HL-60 (cell line): ENCODE measurements at regions not wholly inside any gene's neighbourhood (a gene's known extent, or its start where the extent isn't known, plus 50 kb on each side); places are given as distances from the start of the nearest gene placed in this dataset.

Experiments
- DNase-seq, 2 experiments: peaks; one replicate each; pipeline ENCODE4 v3.0.0-alpha.2; 2010 to 2020; ENCODE audit warnings: low read depth in 1 of 2, low spot score in 1 of 2
- H3K27ac ChIP-seq: fragments of 250-450 bp; sonication (Bioruptor Pico); replicated peaks from 2 replicates; pipeline ENCODE4 v1.5.1; 2020; ENCODE audit warnings: mild to moderate bottlenecking, moderate library complexity
- H3K27me3 ChIP-seq: fragments of 250-450 bp; sonication (Bioruptor Pico); 2 replicates; pipeline ENCODE4 v1.5.1; 2021; ENCODE audit warnings: mild to moderate bottlenecking, moderate library complexity; ENCODE audit not compliant: insufficient read depth, poor library complexity, severe bottlenecking
- H3K4me3 ChIP-seq: replicated peaks from 2 replicates; pipeline ENCODE4 v1.5.1; 2011; ENCODE audit warnings: mild to moderate bottlenecking, control low read depth, low read length; ENCODE audit not compliant: insufficient read depth
- GABPA ChIP-seq: IDR thresholded peaks from 2 replicates; pipeline ENCODE4 v1.6.1; 2012; ENCODE audit warnings: low read depth
- POLR2AphosphoS5 ChIP-seq: IDR thresholded peaks from 2 replicates; pipeline ENCODE4 v1.6.1; 2012; ENCODE audit warnings: low read depth
- SPI1 ChIP-seq: IDR thresholded peaks from 2 replicates; pipeline ENCODE4 v1.6.1; 2012; ENCODE audit warnings: low read depth, mild to moderate bottlenecking, borderline replicate concordance
- TF ChIP-seq, protein P1 (sequence below): IDR thresholded peaks from one replicate; pipeline ENCODE4 v1.5.1; 2011; ENCODE audit warnings: low read length, control low read depth, inconsistent platforms; ENCODE audit not compliant: insufficient read depth
- TF ChIP-seq, protein P2 (sequence below): IDR thresholded peaks from 2 replicates; pipeline ENCODE4 v1.6.1; 2012; ENCODE audit warnings: low read depth; ENCODE audit not compliant: insufficient replicate concordance

DNA sequence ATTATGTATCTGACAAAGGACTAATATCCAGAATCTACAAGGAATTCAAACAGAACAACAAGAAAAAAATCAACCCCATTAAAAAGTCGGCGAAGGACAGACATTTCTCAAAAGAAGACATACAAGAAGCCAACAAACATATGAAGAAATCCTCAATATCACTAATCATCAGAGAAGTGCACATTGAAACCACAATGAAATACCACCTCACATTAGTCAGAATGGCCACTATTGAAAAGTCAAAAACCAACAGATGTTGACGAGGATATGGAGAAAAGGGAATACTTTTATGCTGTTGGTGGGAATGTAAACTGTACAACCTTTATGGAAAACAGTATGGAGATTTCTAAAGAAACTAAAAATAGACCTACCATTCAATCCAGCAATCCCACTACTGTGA is 233.1 kb upstream of the PLSCR5 start:
- no peak for DNase-seq
- no peak for TF ChIP-seq SPI1
- TF ChIP-seq, protein P1, sequence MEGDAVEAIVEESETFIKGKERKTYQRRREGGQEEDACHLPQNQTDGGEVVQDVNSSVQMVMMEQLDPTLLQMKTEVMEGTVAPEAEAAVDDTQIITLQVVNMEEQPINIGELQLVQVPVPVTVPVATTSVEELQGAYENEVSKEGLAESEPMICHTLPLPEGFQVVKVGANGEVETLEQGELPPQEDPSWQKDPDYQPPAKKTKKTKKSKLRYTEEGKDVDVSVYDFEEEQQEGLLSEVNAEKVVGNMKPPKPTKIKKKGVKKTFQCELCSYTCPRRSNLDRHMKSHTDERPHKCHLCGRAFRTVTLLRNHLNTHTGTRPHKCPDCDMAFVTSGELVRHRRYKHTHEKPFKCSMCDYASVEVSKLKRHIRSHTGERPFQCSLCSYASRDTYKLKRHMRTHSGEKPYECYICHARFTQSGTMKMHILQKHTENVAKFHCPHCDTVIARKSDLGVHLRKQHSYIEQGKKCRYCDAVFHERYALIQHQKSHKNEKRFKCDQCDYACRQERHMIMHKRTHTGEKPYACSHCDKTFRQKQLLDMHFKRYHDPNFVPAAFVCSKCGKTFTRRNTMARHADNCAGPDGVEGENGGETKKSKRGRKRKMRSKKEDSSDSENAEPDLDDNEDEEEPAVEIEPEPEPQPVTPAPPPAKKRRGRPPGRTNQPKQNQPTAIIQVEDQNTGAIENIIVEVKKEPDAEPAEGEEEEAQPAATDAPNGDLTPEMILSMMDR = no peak
- H3K27ac ChIP-seq = no peak overlapping the region
- H3K4me3 ChIP-seq = no peak overlapping the region
- H3K27me3 ChIP-seq = no peaks in the 10 kb centered on the region

DNA sequence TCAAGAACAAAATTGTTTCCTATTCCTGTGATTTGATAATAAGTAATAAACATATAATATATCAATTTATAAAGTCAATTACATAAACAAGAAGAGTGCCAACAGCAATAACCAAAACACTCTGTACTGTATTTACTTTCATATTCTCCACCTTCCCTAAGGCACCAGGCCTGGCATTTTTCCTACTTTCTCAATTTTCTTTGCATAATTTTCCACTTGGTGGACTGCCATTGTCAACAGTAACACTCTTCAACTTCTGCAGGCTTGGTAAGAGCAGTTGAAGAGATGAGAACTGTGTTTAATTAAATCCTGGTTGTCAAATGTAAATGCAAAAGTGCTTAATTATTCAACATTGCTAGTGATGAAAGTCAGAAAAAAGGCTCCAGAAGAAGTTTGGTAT is 229.8 kb upstream of the PLSCR5 start:
- Histone ChIP-seq H3K27ac (no peak overlapping the region), H3K27me3 (no peaks in the 10 kb centered on the region), H3K4me3 (no peak overlapping the region)
- no peak for DNase-seq
- TF ChIP-seq POLR2AphosphoS5 (no peak), GABPA (no peak), SPI1 (no peak)
- TF ChIP-seq, protein P1 = no peak
- TF ChIP-seq, protein P2, sequence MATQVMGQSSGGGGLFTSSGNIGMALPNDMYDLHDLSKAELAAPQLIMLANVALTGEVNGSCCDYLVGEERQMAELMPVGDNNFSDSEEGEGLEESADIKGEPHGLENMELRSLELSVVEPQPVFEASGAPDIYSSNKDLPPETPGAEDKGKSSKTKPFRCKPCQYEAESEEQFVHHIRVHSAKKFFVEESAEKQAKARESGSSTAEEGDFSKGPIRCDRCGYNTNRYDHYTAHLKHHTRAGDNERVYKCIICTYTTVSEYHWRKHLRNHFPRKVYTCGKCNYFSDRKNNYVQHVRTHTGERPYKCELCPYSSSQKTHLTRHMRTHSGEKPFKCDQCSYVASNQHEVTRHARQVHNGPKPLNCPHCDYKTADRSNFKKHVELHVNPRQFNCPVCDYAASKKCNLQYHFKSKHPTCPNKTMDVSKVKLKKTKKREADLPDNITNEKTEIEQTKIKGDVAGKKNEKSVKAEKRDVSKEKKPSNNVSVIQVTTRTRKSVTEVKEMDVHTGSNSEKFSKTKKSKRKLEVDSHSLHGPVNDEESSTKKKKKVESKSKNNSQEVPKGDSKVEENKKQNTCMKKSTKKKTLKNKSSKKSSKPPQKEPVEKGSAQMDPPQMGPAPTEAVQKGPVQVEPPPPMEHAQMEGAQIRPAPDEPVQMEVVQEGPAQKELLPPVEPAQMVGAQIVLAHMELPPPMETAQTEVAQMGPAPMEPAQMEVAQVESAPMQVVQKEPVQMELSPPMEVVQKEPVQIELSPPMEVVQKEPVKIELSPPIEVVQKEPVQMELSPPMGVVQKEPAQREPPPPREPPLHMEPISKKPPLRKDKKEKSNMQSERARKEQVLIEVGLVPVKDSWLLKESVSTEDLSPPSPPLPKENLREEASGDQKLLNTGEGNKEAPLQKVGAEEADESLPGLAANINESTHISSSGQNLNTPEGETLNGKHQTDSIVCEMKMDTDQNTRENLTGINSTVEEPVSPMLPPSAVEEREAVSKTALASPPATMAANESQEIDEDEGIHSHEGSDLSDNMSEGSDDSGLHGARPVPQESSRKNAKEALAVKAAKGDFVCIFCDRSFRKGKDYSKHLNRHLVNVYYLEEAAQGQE = no peak

DNA sequence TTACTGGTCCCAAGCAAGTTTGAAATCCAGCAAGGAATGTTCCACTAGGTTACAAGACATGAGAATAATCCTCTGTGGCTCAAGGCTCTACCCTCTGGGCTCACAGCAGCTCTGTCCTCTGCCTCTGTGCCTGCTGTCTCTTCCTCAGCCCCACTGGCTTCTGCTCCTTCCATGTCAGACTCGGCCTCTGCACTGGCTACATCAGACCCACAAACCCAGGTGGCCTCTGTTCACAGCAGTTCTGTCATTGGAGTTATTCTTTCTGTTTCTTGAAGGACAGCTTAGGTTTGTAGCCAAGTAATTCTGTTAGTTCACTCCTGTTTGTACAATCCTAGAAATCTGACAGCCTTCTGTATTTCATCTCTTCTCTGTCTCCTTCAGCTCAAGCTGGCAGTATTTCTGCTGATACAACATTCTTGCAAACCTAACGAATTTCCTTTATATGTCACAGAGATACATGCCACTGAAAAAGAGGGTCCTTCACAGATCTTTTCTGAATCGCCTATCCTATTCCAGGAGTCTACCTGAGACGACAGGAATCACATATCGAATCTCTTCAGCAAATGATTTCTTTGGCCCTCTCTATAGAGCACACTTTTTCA is 227.8 kb upstream of the PLSCR5 start:
- Histone ChIP-seq H3K27me3 (no peaks in the 10 kb centered on the region), H3K4me3 (no peak overlapping the region), H3K27ac (no peak overlapping the region)
- DNase-seq = no peak
- TF ChIP-seq POLR2AphosphoS5 (no peak), GABPA (no peak)

DNA sequence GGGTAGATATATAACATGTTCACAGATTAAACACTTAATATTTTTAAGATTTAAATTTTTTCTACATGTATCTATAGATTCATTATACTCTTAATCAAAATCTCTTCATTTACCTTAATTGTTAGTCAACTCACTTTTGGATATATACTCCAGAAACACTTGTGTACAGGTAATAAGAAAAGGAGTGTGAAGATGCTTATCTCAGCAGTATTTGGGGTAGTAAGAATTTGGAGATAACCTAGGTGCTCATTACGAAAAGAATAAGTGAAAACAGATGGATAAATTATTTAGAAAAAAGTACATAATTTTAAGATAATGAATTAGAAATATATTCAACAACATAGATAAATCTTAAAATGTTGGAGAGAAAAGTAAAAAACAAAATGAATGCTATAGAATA is 226.5 kb upstream of the PLSCR5 start:
- H3K27ac ChIP-seq = no peak overlapping the region
- no peak for TF ChIP-seq SPI1
- H3K27me3 ChIP-seq = no peaks in the 10 kb centered on the region
- DNase-seq = no peak
- H3K4me3 ChIP-seq = no peak overlapping the region

DNA sequence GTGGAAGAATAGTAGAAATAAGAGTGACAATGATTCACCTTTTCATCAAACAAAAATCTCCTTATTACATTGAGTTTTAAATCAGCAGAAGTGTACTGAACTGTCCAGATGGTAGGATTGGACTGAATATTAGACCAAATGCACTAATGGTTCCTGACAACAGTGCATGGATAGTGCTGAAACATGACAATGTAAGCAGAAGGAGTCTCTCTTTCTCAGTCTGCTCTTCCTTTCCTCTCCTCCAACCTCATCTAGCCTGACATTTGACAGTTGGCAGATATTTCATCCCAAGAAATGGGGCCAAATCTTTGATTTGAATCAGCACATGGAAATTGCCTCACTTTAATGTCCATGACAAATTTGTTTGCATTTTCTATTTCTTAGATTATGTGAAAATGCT is 225.1 kb upstream of the PLSCR5 start:
- no peak overlapping the region for H3K4me3 ChIP-seq
- no peaks in the 10 kb centered on the region for H3K27me3 ChIP-seq
- DNase-seq = no peak
- TF ChIP-seq, protein P2 = no peak
- no peak for TF ChIP-seq SPI1
- TF ChIP-seq, protein P1 = no peak
- no peak for TF ChIP-seq POLR2AphosphoS5
- TF ChIP-seq GABPA = no peak
- no peak overlapping the region for H3K27ac ChIP-seq
